ENCODE measurements at regions not wholly inside any gene's neighbourhood (a gene's known extent, or its start where the extent isn't known, plus 50 kb on each side); places are given as distances from the start of the nearest gene placed in this dataset.

GRCh38 chr6:156513504-156513903 is 263.7 kb upstream of the ARID1B start:
- no peaks in the 10 kb centered on the region for H4K20me1 ChIP-seq (ENCODE audit: control insufficient read depth, extremely low read depth, insufficient read depth, low read length)
- no peak for FAIRE-seq
- DNase-seq (ENCODE audit: low read depth, low spot score), result no peak
- no peak overlapping the region for H3K27ac ChIP-seq (ENCODE audit: control insufficient read depth, insufficient read depth, low read length)
- no peak overlapping the region for H3K4me3 ChIP-seq (ENCODE audit: control insufficient read depth in 2 of 3, extremely low read depth in 1 of 3, insufficient read depth in 2 of 3, low read depth in 1 of 3, low read length in 3 of 3)
- H3K9me3 ChIP-seq (ENCODE audit: control insufficient read depth, low read depth, low read length), result no peaks in the 10 kb centered on the region
- TF ChIP-seq EZH2 (IDR thresholded peaks at IDR 0.05; ENCODE audit: low read length) (no peak), CTCF (optimal IDR thresholded peaks at IDR 0.05 in 1 of 3, IDR thresholded peaks at IDR 0.05 in 1 of 3, conservative IDR thresholded peaks at IDR 0.05 in 1 of 3; ENCODE audit: extremely low read depth in 1 of 3, insufficient read depth in 2 of 3, low read length in 3 of 3) (no peak)
- dilution Hi-C loops (cut with MboI; ENCODE audit: extremely low pct_ligation_motif_present, low sequenced_read_pairs), result no loop called here
- H3K27me3 ChIP-seq (ENCODE audit: control insufficient read depth, extremely low read depth, insufficient read depth, low read length), result no peaks in the 10 kb centered on the region
- no peaks in the 10 kb centered on the region for H3K79me2 ChIP-seq (ENCODE audit: control insufficient read depth, insufficient read depth, low read length)
- no peaks in the 10 kb centered on the region for H3K36me3 ChIP-seq (ENCODE audit: control insufficient read depth in 2 of 2, extremely low read depth in 1 of 2, insufficient read depth in 2 of 2, low read length in 2 of 2)
- H3K4me2 ChIP-seq (ENCODE audit: control insufficient read depth, extremely low read depth, insufficient read depth, low read depth, low read length), result no peak overlapping the region
- no peak overlapping the region for H2AFZ ChIP-seq (ENCODE audit: control insufficient read depth, low read length)
- H3K9ac ChIP-seq (ENCODE audit: control insufficient read depth, extremely low read depth, insufficient read depth, low read length), result no peak overlapping the region
- H3K9me1 ChIP-seq (ENCODE audit: control insufficient read depth, extremely low read depth, insufficient read depth, low read length), result no peaks in the 10 kb centered on the region
- H3K4me1 ChIP-seq (ENCODE audit: control insufficient read depth, extremely low read depth, insufficient read depth, low read length), result no peaks in the 10 kb centered on the region

- Histone ChIP-seq H4K20me1 (ENCODE audit: control insufficient read depth, extremely low read depth, insufficient read depth, low read length) (no peaks in the 10 kb centered on the region), H3K9me1 (ENCODE audit: control insufficient read depth, extremely low read depth, insufficient read depth, low read length) (no peaks in the 10 kb centered on the region), H3K9me3 (ENCODE audit: control insufficient read depth, low read depth, low read length) (no peaks in the 10 kb centered on the region), H3K36me3 (ENCODE audit: control insufficient read depth in 2 of 2, extremely low read depth in 1 of 2, insufficient read depth in 2 of 2, low read length in 2 of 2) (no peaks in the 10 kb centered on the region), H3K4me3 (ENCODE audit: control insufficient read depth in 2 of 3, extremely low read depth in 1 of 3, insufficient read depth in 2 of 3, low read depth in 1 of 3, low read length in 3 of 3) (no peak overlapping the region), H3K9ac (ENCODE audit: control insufficient read depth, extremely low read depth, insufficient read depth, low read length) (no peak overlapping the region), H3K27ac (ENCODE audit: control insufficient read depth, insufficient read depth, low read length) (no peak overlapping the region), H3K79me2 (ENCODE audit: control insufficient read depth, insufficient read depth, low read length) (no peaks in the 10 kb centered on the region), H3K4me1 (ENCODE audit: control insufficient read depth, extremely low read depth, insufficient read depth, low read length) (no peaks in the 10 kb centered on the region), H3K27me3 (ENCODE audit: control insufficient read depth, extremely low read depth, insufficient read depth, low read length) (no peaks in the 10 kb centered on the region), H2AFZ (ENCODE audit: control insufficient read depth, low read length) (no peak overlapping the region), H3K4me2 (ENCODE audit: control insufficient read depth, extremely low read depth, insufficient read depth, low read depth, low read length) (no peak overlapping the region)
- no peak for TF ChIP-seq CTCF (optimal IDR thresholded peaks at IDR 0.05 in 1 of 3, IDR thresholded peaks at IDR 0.05 in 1 of 3, conservative IDR thresholded peaks at IDR 0.05 in 1 of 3; ENCODE audit: extremely low read depth in 1 of 3, insufficient read depth in 2 of 3, low read length in 3 of 3)
- TF ChIP-seq EZH2 (IDR thresholded peaks at IDR 0.05; ENCODE audit: low read length), result no peak
- FAIRE-seq, result no peak
- dilution Hi-C loops (cut with MboI; ENCODE audit: extremely low pct_ligation_motif_present, low sequenced_read_pairs), result no loop called here
- DNase-seq (ENCODE audit: low read depth, low spot score), result no peak
Measured at GRCh38 chr6:156511570-156511969, 265.6 kb upstream of the ARID1B start.

Measured in keratinocyte (primary cell).